ENCODE measurements at regions not wholly inside any gene's neighbourhood (a gene's known extent, or its start where the extent isn't known, plus 50 kb on each side); places are given as distances from the start of the nearest gene placed in this dataset.

- no peak for ATAC-seq
- intact Hi-C loops (cut with DNase I): no loop called here
- no peak for TF ChIP-seq CTCF (IDR thresholded peaks at IDR 0.05)
Observed at GRCh38 chr5:166708291-166708690, 1583.2 kb upstream of the WWC1 start.

DNA sequence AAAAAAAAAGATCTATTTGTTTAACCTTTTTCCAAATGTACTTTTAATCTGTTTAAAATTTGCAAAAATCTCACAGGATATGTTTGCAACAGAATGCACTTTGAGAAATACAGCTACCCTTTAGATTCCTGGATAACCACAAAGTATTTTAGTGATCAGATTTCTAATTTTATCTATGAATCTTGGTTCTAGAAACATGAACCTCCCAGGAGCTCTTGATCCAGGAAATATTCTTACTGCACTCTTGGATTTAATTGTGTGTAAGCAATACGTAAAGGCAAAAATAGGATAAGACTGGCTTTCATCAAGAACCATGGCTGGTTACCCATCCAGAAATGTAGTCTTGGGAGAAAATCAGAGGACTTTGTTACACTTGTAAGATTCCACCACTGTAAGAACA is 1581.8 kb upstream of the WWC1 start:
- Histone ChIP-seq H3K27ac (no peak overlapping the region), H3K27me3 (no peaks in the 10 kb centered on the region), H3K36me3 (replicated peaks in 1 of 2; ENCODE audit: insufficient read depth in 1 of 2, low read depth in 2 of 2) (no peaks in the 10 kb centered on the region), H3K4me3 (no peak overlapping the region), H3K9me3 (no peaks in the 10 kb centered on the region), H3K4me1 (no peaks in the 10 kb centered on the region)
- ATAC-seq: no peak
- intact Hi-C loops (cut with DNase I): no loop called here
- 72 to 84% methylated on average over 1 of the region's 1 CpG for WGBS, 2 donors
- no peak for DNase-seq
- TF ChIP-seq POLR2A (IDR thresholded peaks at IDR 0.05) (no peak), CTCF (IDR thresholded peaks at IDR 0.05) (no peak)

More at GRCh38 chr5:166708291-166708690, 1583.2 kb upstream of the WWC1 start:
- H3K27ac ChIP-seq: no peak overlapping the region
- H3K4me3 ChIP-seq: no peak overlapping the region
- H3K27me3 ChIP-seq: no peaks in the 10 kb centered on the region
- no peaks in the 10 kb centered on the region for H3K36me3 ChIP-seq (replicated peaks in 1 of 2; ENCODE audit: insufficient read depth in 1 of 2, low read depth in 2 of 2)
- H3K9me3 ChIP-seq: no peaks in the 10 kb centered on the region
- DNase-seq: no peak
- WGBS, 2 donors: 78 to 79% methylated on average over 3 of the region's 3 CpGs
- H3K4me1 ChIP-seq: no peaks in the 10 kb centered on the region

DNA sequence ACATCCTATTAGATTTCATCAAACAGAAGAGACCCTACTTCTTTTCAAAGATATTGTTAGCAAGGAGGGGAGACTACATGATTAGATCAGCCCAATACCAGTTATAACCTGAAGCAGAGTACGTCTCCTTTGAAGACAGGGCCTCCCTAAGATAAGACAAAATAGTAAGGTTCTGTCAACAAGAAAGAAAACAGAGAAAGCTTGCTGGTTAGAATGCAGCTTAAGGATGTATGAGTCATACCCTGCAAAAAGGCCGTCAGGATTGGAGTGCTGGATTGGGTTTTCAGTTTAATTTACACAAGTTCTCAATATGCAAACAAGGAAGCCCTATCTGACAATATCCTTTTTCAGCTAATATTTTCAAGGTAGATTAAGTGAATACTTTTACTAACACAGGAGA is 1581.2 kb upstream of the WWC1 start:
- ATAC-seq (no peak), DNase-seq (no peak)
- no peaks in the 10 kb centered on the region for H3K4me1 ChIP-seq
- H3K36me3 ChIP-seq (replicated peaks in 1 of 2; ENCODE audit: insufficient read depth in 1 of 2, low read depth in 2 of 2): no peaks in the 10 kb centered on the region
- TF ChIP-seq CTCF (IDR thresholded peaks at IDR 0.05) (no peak), POLR2A (IDR thresholded peaks at IDR 0.05) (no peak)
- WGBS, 2 donors: 41 to 49% methylated on average over 2 of the region's 2 CpGs
- H3K4me3 ChIP-seq: no peak overlapping the region
- no peaks in the 10 kb centered on the region for H3K9me3 ChIP-seq
- H3K27me3 ChIP-seq: no peaks in the 10 kb centered on the region
- no peak overlapping the region for H3K27ac ChIP-seq
- intact Hi-C loops (cut with DNase I): no loop called here

DNA sequence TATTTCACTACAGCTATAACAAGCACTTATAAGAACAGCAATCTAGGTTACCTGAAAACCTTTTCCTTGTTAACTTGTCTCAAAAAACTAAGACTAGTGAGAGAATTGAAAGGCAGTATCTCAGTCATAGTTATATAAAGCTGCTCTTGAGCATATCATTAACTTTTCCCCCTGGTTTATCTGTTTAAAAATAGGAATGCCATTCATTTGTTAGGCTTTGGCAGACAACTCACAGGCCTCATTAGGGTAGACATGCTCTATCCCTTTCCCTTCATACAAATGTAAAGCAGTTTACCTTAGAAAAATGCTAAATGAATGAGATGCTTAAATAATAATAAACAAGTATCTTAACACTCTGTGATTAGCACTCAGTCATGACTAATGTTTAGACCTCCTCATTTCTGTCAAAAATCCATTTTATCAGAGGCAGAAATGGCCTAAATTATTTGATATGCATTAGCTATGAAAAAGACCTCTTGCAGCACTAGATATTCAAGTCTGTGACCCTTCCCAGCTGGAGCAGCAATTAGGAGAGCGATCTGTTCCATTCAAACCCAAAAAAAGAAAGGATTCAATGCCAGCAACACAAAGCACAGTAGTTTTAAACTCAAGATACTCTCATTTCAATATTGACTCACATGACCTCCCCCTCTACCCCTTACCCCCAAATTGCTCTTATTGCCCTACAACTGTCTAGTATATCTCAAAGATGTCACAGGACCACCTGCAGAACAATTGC is 1578.8 kb upstream of the WWC1 start:
- Histone ChIP-seq H3K27me3 (no peaks in the 10 kb centered on the region), H3K4me3 (no peak overlapping the region), H3K9me3 (no peaks in the 10 kb centered on the region), H3K27ac (no peak overlapping the region), H3K4me1 (no peaks in the 10 kb centered on the region), H3K36me3 (replicated peaks in 1 of 2; ENCODE audit: insufficient read depth in 1 of 2, low read depth in 2 of 2) (no peaks in the 10 kb centered on the region)
- intact Hi-C loops (cut with DNase I): no loop called here
- DNase-seq: no peak
- no peak for TF ChIP-seq POLR2A (IDR thresholded peaks at IDR 0.05)
- TF ChIP-seq CTCF (IDR thresholded peaks at IDR 0.05): no peak
- WGBS, 2 donors: 65 to 82% methylated on average over 1 of the region's 1 CpG
- no peak for ATAC-seq

- 74 to 79% methylated on average over 8 of the region's 8 CpGs for WGBS, 2 donors
- Histone ChIP-seq H3K4me1 (no peaks in the 10 kb centered on the region), H3K27me3 (no peaks in the 10 kb centered on the region), H3K4me3 (no peak overlapping the region), H3K36me3 (replicated peaks in 1 of 2; ENCODE audit: insufficient read depth in 1 of 2, low read depth in 2 of 2) (no peaks in the 10 kb centered on the region), H3K9me3 (no peaks in the 10 kb centered on the region), H3K27ac (no peak overlapping the region)
- TF ChIP-seq POLR2A (IDR thresholded peaks at IDR 0.05) (no peak), CTCF (IDR thresholded peaks at IDR 0.05) (no peak)
- intact Hi-C loops (cut with DNase I): no loop called here
- no peak for ATAC-seq
- DNase-seq: no peak
Observed at GRCh38 chr5:166713295-166713694, 1578.2 kb upstream of the WWC1 start.
